HEK293T (cell line): ENCODE measurements at regions not wholly inside any gene's neighbourhood (a gene's known extent, or its start where the extent isn't known, plus 50 kb on each side); places are given as distances from the start of the nearest gene placed in this dataset.
"Not testable (repeated sequence)": the region's sequence is repeated elsewhere in the genome, so short reads cannot be mapped to it uniquely, and the experiment has no call there.

Source experiments
- CTCF ChIA-PET: fragments of 350-600 bp; formaldehyde crosslinking; extraction: SDS; loops from one replicate; lab custom pipeline; 2021; ENCODE audit warnings: antibody characterized with exemption, inconsistent platforms; lab: Yijun Ruan, JAX
- POLR2A ChIA-PET: fragments of 350-600 bp; formaldehyde crosslinking; extraction: SDS; loops from one replicate; lab custom pipeline; 2020; ENCODE audit warnings: antibody characterized with exemption, inconsistent platforms; lab: Yijun Ruan, JAX
- DNase-seq: peaks from one replicate; pipeline ENCODE4 v3.0.0; 2012; ENCODE audit warnings: mixed read lengths; ENCODE audit errors: extremely low spot score
- ARNT ChIP-seq: fragments of 450-650 bp; IDR thresholded peaks from 2 replicates; pipeline ENCODE4 v1.6.1; 2017; ENCODE audit warnings: mild to moderate bottlenecking
- BHLHE40 ChIP-seq: fragments of 450-650 bp; IDR thresholded peaks from 2 replicates; pipeline ENCODE4 v1.6.1; 2016; ENCODE audit warnings: mild to moderate bottlenecking, moderate library complexity, borderline replicate concordance
- CTBP1 ChIP-seq: fragments of 450-650 bp; IDR thresholded peaks from 2 replicates; pipeline ENCODE4 v1.6.1; 2016; ENCODE audit warnings: borderline replicate concordance
- ELF4 ChIP-seq: fragments of 450-650 bp; IDR thresholded peaks from 2 replicates; pipeline ENCODE4 v1.6.1; 2017; ENCODE audit warnings: antibody characterized with exemption
- FOXA1 ChIP-seq: fragments of 450-650 bp; IDR thresholded peaks from 2 replicates; pipeline ENCODE4 v1.6.1; 2016; ENCODE audit warnings: mild to moderate bottlenecking
- FOXK2 ChIP-seq: fragments of 450-650 bp; IDR thresholded peaks from 2 replicates; pipeline ENCODE4 v1.6.1; 2016; ENCODE audit warnings: mild to moderate bottlenecking
- FOXM1 ChIP-seq: fragments of 450-650 bp; IDR thresholded peaks from 2 replicates; pipeline ENCODE4 v1.6.1; 2017; ENCODE audit warnings: mild to moderate bottlenecking, borderline replicate concordance
- HDGF ChIP-seq: fragments of 450-650 bp; IDR thresholded peaks from 2 replicates; pipeline ENCODE4 v1.6.1; 2017; ENCODE audit warnings: antibody characterized with exemption, borderline replicate concordance
- L3MBTL2 ChIP-seq: fragments of 450-650 bp; conservative IDR thresholded peaks from 2 replicates; pipeline ENCODE4 v1.6.1; 2016; ENCODE audit warnings: mild to moderate bottlenecking
- LEF1 ChIP-seq: fragments of 450-650 bp; IDR thresholded peaks from 2 replicates; pipeline ENCODE4 v1.6.1; 2017; ENCODE audit warnings: mild to moderate bottlenecking, borderline replicate concordance
- NFRKB ChIP-seq: fragments of 450-650 bp; IDR thresholded peaks from 2 replicates; pipeline ENCODE4 v1.6.1; 2016; ENCODE audit warnings: mild to moderate bottlenecking, moderate library complexity
- PKNOX1 ChIP-seq: fragments of 450-650 bp; IDR thresholded peaks from 2 replicates; pipeline ENCODE4 v1.6.1; 2016
- SP1 ChIP-seq: fragments of 450-650 bp; IDR thresholded peaks from 2 replicates; pipeline ENCODE4 v1.6.1; 2017
- SUZ12 ChIP-seq: fragments of 450-650 bp; IDR thresholded peaks from 2 replicates; pipeline ENCODE4 v1.6.1; 2016; ENCODE audit warnings: mild to moderate bottlenecking
- TARDBP ChIP-seq: fragments of 450-650 bp; IDR thresholded peaks from 2 replicates; pipeline ENCODE4 v1.6.1; 2016
- ZNF384 ChIP-seq: fragments of 450-650 bp; IDR thresholded peaks from 2 replicates; pipeline ENCODE4 v1.6.1; 2016

- no peak for DNase-seq
- no peak for TF ChIP-seq ELF4
- no peak for TF ChIP-seq FOXA1
- no peak for TF ChIP-seq L3MBTL2
- no peak for TF ChIP-seq ZNF384
- no peak for TF ChIP-seq ARNT
- TF ChIP-seq CTBP1 = no peak
- TF ChIP-seq SUZ12 = no peak
- CTCF ChIA-PET = no interaction called here
- POLR2A ChIA-PET = no interaction called here
These were observed 971.7 kb upstream of the COX7C start for GRCh38 chr5:85646036-85646435.

GRCh38 chr5:85646641-85647040, 971.1 kb upstream of the COX7C start:
- no peak for DNase-seq
- no peak for TF ChIP-seq FOXK2
- TF ChIP-seq CTBP1 = no peak
- no peak for TF ChIP-seq FOXM1
- no peak for TF ChIP-seq TARDBP
- TF ChIP-seq L3MBTL2 = no peak
- TF ChIP-seq ZNF384 = no peak
- no peak for TF ChIP-seq ELF4
- TF ChIP-seq SP1 = no peak
- no peak for TF ChIP-seq LEF1
- no peak for TF ChIP-seq FOXA1
- TF ChIP-seq HDGF = no peak
- TF ChIP-seq BHLHE40 = no peak
- TF ChIP-seq SUZ12 = no peak
- no peak for TF ChIP-seq PKNOX1
- no peak for TF ChIP-seq NFRKB
- ChIA-PET CTCF (no interaction called here), POLR2A (no interaction called here)

- no peak for DNase-seq
- POLR2A ChIA-PET = no interaction called here
- no peak for TF ChIP-seq NFRKB
- no peak for TF ChIP-seq ELF4
- no peak for TF ChIP-seq L3MBTL2
- no peak for TF ChIP-seq HDGF
- no peak for TF ChIP-seq TARDBP
- no peak for TF ChIP-seq FOXK2
- no peak for TF ChIP-seq FOXM1
- no peak for TF ChIP-seq SUZ12
- no peak for TF ChIP-seq PKNOX1
- no peak for TF ChIP-seq LEF1
- no peak for TF ChIP-seq FOXA1
- no peak for TF ChIP-seq CTBP1
- CTCF ChIA-PET = no interaction called here
These were observed 970.2 kb upstream of the COX7C start for GRCh38 chr5:85647349-85648127.

GRCh38 chr5:85648495-85648894, 969.2 kb upstream of the COX7C start:
- ChIA-PET POLR2A (no interaction called here), CTCF (no interaction called here)
- TF ChIP-seq PKNOX1 (no peak), SUZ12 (no peak), NFRKB (no peak), ARNT (no peak), L3MBTL2 (no peak), ZNF384 (no peak)

GRCh38 chr5:85651731-85652130, 966.0 kb upstream of the COX7C start:
- no peak for DNase-seq
- ChIA-PET CTCF (no interaction called here), POLR2A (no interaction called here)
- TF ChIP-seq SUZ12 (no peak), ELF4 (no peak), TARDBP (no peak), SP1 (no peak), CTBP1 (no peak), BHLHE40 (no peak), HDGF (no peak), LEF1 (no peak), FOXK2 (no peak), L3MBTL2 (no peak), NFRKB (no peak), PKNOX1 (no peak), FOXM1 (no peak), FOXA1 (no peak), ARNT (no peak)

More at GRCh38 chr5:85648495-85648894, 969.2 kb upstream of the COX7C start:
- DNase-seq = no peak

- POLR2A ChIA-PET, CTCF ChIA-PET, DNase-seq: not testable (repeated sequence)
These were observed 963.6 kb upstream of the COX7C start for GRCh38 chr5:85654144-85654543.
